ENCODE measurements at regions not wholly inside any gene's neighbourhood (a gene's known extent, or its start where the extent isn't known, plus 50 kb on each side); places are given as distances from the start of the nearest gene placed in this dataset.

DNA sequence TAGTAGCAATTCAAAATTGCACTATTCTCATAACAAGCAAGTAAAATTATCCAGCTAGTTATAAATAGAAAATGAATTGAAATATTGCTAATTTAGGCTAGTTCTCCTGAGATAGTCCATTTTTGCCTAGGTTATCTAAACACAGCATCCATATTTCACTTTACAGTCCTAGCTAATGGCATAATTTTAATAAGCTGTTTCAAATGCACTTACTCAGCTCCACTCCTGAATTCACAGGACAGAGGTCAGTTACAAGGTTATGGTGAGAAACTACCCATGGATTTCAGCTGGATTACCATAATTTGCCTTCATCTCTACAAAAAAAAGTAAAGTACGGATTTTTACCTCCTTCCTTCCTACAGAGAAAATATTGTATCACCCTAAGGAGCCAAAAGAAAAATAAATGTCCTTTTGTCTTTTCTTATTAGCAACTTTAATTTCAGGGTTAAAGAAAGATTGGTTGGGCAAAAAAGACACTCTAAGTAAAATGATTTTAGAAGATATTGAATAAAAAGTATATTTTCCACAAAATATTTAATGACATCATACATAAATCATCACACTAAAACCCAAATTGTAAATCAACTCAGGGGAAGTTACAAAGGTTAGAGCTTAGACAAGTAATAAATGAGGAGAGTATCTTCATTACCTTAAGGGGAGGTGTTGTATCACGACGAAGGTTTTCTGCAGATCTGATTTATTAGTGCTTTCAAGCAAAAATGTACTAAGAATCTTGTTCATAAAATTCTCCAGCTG, 377.4 kb downstream of the C12orf50 start:
- DNase-seq (ENCODE audit: extremely low spot score) = no peak
- ChIA-PET CTCF (interaction anchor here (0.6 kb wide), 1 partner anchor 258 kb away, joined by 6 read pairs; no protein-coding TSS in a partner anchor), POLR2A (no interaction called here)
- TF ChIP-seq, protein P1, sequence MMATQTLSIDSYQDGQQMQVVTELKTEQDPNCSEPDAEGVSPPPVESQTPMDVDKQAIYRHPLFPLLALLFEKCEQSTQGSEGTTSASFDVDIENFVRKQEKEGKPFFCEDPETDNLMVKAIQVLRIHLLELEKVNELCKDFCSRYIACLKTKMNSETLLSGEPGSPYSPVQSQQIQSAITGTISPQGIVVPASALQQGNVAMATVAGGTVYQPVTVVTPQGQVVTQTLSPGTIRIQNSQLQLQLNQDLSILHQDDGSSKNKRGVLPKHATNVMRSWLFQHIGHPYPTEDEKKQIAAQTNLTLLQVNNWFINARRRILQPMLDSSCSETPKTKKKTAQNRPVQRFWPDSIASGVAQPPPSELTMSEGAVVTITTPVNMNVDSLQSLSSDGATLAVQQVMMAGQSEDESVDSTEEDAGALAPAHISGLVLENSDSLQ (IDR thresholded peaks at IDR 0.05) = no peak
- TF ChIP-seq ZNF384 (IDR thresholded peaks at IDR 0.05) (no peak), CTBP1 (IDR thresholded peaks at IDR 0.05; ENCODE audit: borderline replicate concordance) (no peak), ARNT (IDR thresholded peaks at IDR 0.05) (no peak), NFRKB (IDR thresholded peaks at IDR 0.05) (no peak), TARDBP (IDR thresholded peaks at IDR 0.05) (no peak), BHLHE40 (IDR thresholded peaks at IDR 0.05; ENCODE audit: borderline replicate concordance) (no peak), L3MBTL2 (conservative IDR thresholded peaks at IDR 0.05) (no peak), ELF4 (IDR thresholded peaks at IDR 0.05) (no peak), HDGF (IDR thresholded peaks at IDR 0.05; ENCODE audit: borderline replicate concordance) (no peak)

GRCh38 chr12:87642245-87642644, 387.0 kb downstream of the C12orf50 start:
- DNase-seq (ENCODE audit: extremely low spot score) = no peak
- TF ChIP-seq ZNF384 (IDR thresholded peaks at IDR 0.05) = no peak
- no peak for TF ChIP-seq LEF1 (IDR thresholded peaks at IDR 0.05; ENCODE audit: borderline replicate concordance)
- TF ChIP-seq, protein P1 (IDR thresholded peaks at IDR 0.05) = no peak
- TF ChIP-seq FOXK2 (IDR thresholded peaks at IDR 0.05) = no peak
- TF ChIP-seq L3MBTL2 (conservative IDR thresholded peaks at IDR 0.05) = no peak
- TF ChIP-seq ARNT (IDR thresholded peaks at IDR 0.05) = no peak
- no peak for TF ChIP-seq BHLHE40 (IDR thresholded peaks at IDR 0.05; ENCODE audit: borderline replicate concordance)
- TF ChIP-seq CTBP1 (IDR thresholded peaks at IDR 0.05; ENCODE audit: borderline replicate concordance) = no peak
- no peak for TF ChIP-seq HDGF (IDR thresholded peaks at IDR 0.05; ENCODE audit: borderline replicate concordance)
- no peak for TF ChIP-seq ELF4 (IDR thresholded peaks at IDR 0.05)
- TF ChIP-seq SP1 (IDR thresholded peaks at IDR 0.05) = no peak
- TF ChIP-seq TARDBP (IDR thresholded peaks at IDR 0.05) = no peak
- TF ChIP-seq FOXA1 (IDR thresholded peaks at IDR 0.05) = no peak
- TF ChIP-seq SUZ12 (IDR thresholded peaks at IDR 0.05) = no peak
- no peak for TF ChIP-seq FOXM1 (IDR thresholded peaks at IDR 0.05; ENCODE audit: borderline replicate concordance)
- no peak for TF ChIP-seq NFRKB (IDR thresholded peaks at IDR 0.05)
- ChIA-PET CTCF (no interaction called here), POLR2A (no interaction called here)

GRCh38 chr12:87618199-87618598, 411.0 kb downstream of the C12orf50 start:
- CTCF ChIA-PET = no interaction called here
- DNase-seq (ENCODE audit: extremely low spot score) = no peak
- no peak for TF ChIP-seq CTBP1 (IDR thresholded peaks at IDR 0.05; ENCODE audit: borderline replicate concordance)
- no peak for TF ChIP-seq SUZ12 (IDR thresholded peaks at IDR 0.05)
- POLR2A ChIA-PET = no interaction called here

GRCh38 chr12:87612996-87613395, 416.2 kb downstream of the C12orf50 start:
- CTCF ChIA-PET = no interaction called here
- POLR2A ChIA-PET = no interaction called here
- TF ChIP-seq FOXM1 (IDR thresholded peaks at IDR 0.05; ENCODE audit: borderline replicate concordance) (no peak), ARNT (IDR thresholded peaks at IDR 0.05) (no peak), SUZ12 (IDR thresholded peaks at IDR 0.05) (no peak), FOXA1 (IDR thresholded peaks at IDR 0.05) (no peak), ZNF384 (IDR thresholded peaks at IDR 0.05) (no peak), LEF1 (IDR thresholded peaks at IDR 0.05; ENCODE audit: borderline replicate concordance) (no peak), ELF4 (IDR thresholded peaks at IDR 0.05) (no peak)
- TF ChIP-seq, protein P1 (IDR thresholded peaks at IDR 0.05) = no peak
- no peak for DNase-seq (ENCODE audit: extremely low spot score)

DNA sequence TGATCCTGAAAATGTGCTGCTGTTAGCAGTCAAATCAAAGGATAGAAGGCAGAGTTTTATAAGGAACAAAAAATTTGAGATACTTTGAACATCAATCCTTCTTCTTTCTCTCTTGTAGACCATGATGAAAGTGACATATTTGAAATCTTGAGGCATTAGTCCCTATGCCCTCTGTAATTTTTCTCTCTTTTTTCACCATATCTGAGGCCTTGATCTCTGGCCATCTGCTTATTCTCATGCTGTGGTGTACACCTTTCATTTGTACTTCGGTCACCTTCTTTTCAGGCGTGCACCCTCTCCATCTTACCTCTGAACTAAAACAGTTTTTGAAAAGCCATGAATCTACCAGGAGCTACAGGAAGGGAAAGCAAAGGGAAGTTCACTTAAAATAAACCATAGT, 420.9 kb downstream of the C12orf50 start:
- no peak for DNase-seq (ENCODE audit: extremely low spot score)
- ChIA-PET POLR2A (no interaction called here), CTCF (no interaction called here)
- TF ChIP-seq ELF4 (IDR thresholded peaks at IDR 0.05) (no peak), FOXK2 (IDR thresholded peaks at IDR 0.05) (no peak), ARNT (IDR thresholded peaks at IDR 0.05) (no peak), NFRKB (IDR thresholded peaks at IDR 0.05) (no peak), SP1 (IDR thresholded peaks at IDR 0.05) (no peak), L3MBTL2 (conservative IDR thresholded peaks at IDR 0.05) (no peak), TARDBP (IDR thresholded peaks at IDR 0.05) (no peak), ZNF384 (IDR thresholded peaks at IDR 0.05) (no peak), LEF1 (IDR thresholded peaks at IDR 0.05; ENCODE audit: borderline replicate concordance) (no peak), HDGF (IDR thresholded peaks at IDR 0.05; ENCODE audit: borderline replicate concordance) (no peak), SUZ12 (IDR thresholded peaks at IDR 0.05) (no peak), BHLHE40 (IDR thresholded peaks at IDR 0.05; ENCODE audit: borderline replicate concordance) (no peak), CTBP1 (IDR thresholded peaks at IDR 0.05; ENCODE audit: borderline replicate concordance) (no peak), FOXM1 (IDR thresholded peaks at IDR 0.05; ENCODE audit: borderline replicate concordance) (no peak)
- TF ChIP-seq, protein P1 (IDR thresholded peaks at IDR 0.05) = no peak

DNA sequence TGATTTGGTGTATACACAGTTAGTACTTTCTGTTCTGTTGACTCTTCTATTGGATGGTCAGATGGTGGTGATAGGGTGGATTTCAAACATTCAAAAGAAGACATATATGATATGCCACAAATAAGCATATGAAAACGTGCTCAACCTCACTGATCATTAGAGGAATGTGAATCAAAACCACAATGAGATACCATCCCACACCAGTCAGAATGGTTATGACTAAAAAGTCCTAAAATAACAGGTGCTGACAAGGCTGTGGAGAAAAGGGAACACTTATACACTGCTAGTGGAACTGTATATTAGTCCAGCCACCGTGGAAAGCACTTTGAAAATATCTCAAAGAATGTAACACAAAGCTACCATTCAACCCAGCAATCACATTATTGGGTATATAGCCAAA, 425.5 kb downstream of the C12orf50 start:
- TF ChIP-seq HDGF (IDR thresholded peaks at IDR 0.05; ENCODE audit: borderline replicate concordance) (no peak), FOXK2 (IDR thresholded peaks at IDR 0.05) (no peak), LEF1 (IDR thresholded peaks at IDR 0.05; ENCODE audit: borderline replicate concordance) (no peak), TARDBP (IDR thresholded peaks at IDR 0.05) (no peak), L3MBTL2 (conservative IDR thresholded peaks at IDR 0.05) (no peak), FOXA1 (IDR thresholded peaks at IDR 0.05) (no peak), FOXM1 (IDR thresholded peaks at IDR 0.05; ENCODE audit: borderline replicate concordance) (no peak), NFRKB (IDR thresholded peaks at IDR 0.05) (no peak), ZNF384 (IDR thresholded peaks at IDR 0.05) (no peak), SP1 (IDR thresholded peaks at IDR 0.05) (no peak), BHLHE40 (IDR thresholded peaks at IDR 0.05; ENCODE audit: borderline replicate concordance) (no peak), ARNT (IDR thresholded peaks at IDR 0.05) (no peak), CTBP1 (IDR thresholded peaks at IDR 0.05; ENCODE audit: borderline replicate concordance) (no peak)
- TF ChIP-seq, protein P1 (IDR thresholded peaks at IDR 0.05) = no peak
- CTCF ChIA-PET = no interaction called here
- no peak for DNase-seq (ENCODE audit: extremely low spot score)
- POLR2A ChIA-PET = no interaction called here

Data from HEK293T (cell line).